HG03280 (cell line): ENCODE measurements at regions not wholly inside any gene's neighbourhood (a gene's known extent, or its start where the extent isn't known, plus 50 kb on each side); places are given as distances from the start of the nearest gene placed in this dataset.

ENCODE experiments used
- ATAC-seq: cut with Tn5 transposase; IDR thresholded peaks from one replicate; pipeline ENCODE4 v1.9.1; 2021; ENCODE audit warnings: mild to moderate bottlenecking, moderate library complexity; ENCODE audit not compliant: unreplicated experiment

- no peak for ATAC-seq
Measured at GRCh38 chr4:43242606-43243005, 350.1 kb downstream of the GRXCR1 start.

GRCh38 chr4:43243433-43244116, 351.1 kb downstream of the GRXCR1 start:
- no peak for ATAC-seq

- ATAC-seq = peak; percentile 98
Measured at GRCh38 chr4:43244688-43245382, 352.3 kb downstream of the GRXCR1 start.

- ATAC-seq = no peak
Measured at GRCh38 chr4:43251841-43252240, 359.3 kb downstream of the GRXCR1 start.

- no peak for ATAC-seq
Measured at GRCh38 chr4:43253541-43253940, 361.0 kb downstream of the GRXCR1 start.

- no peak for ATAC-seq
Measured at GRCh38 chr4:43264730-43265129, 372.2 kb downstream of the GRXCR1 start.

- ATAC-seq = no peak
Measured at GRCh38 chr4:43271946-43272345, 379.4 kb downstream of the GRXCR1 start.

- ATAC-seq = no peak
Measured at GRCh38 chr4:43274376-43274775, 381.9 kb downstream of the GRXCR1 start.

- ATAC-seq = no peak
Measured at GRCh38 chr4:43275779-43276178, 383.3 kb downstream of the GRXCR1 start.

- ATAC-seq = no peak
Measured at GRCh38 chr4:43276321-43276720, 383.8 kb downstream of the GRXCR1 start.

- no peak for ATAC-seq
Measured at GRCh38 chr4:43277003-43277402, 384.5 kb downstream of the GRXCR1 start.

GRCh38 chr4:43282534-43282933, 390.0 kb downstream of the GRXCR1 start:
- ATAC-seq = no peak

GRCh38 chr4:43286137-43286536, 393.6 kb downstream of the GRXCR1 start:
- ATAC-seq = no peak

GRCh38 chr4:43296946-43297528, 404.5 kb downstream of the GRXCR1 start:
- ATAC-seq = no peak

- no peak for ATAC-seq
Measured at GRCh38 chr4:43316813-43317212, 424.3 kb downstream of the GRXCR1 start.

GRCh38 chr4:43325220-43325967, 432.9 kb downstream of the GRXCR1 start:
- no peak for ATAC-seq

- no peak for ATAC-seq
Measured at GRCh38 chr4:43330288-43330687, 437.8 kb downstream of the GRXCR1 start.

GRCh38 chr4:43331226-43332051, 438.9 kb downstream of the GRXCR1 start:
- ATAC-seq = no peak

- ATAC-seq = no peak
Measured at GRCh38 chr4:43332052-43332425, 439.5 kb downstream of the GRXCR1 start.

GRCh38 chr4:43337707-43338106, 445.2 kb downstream of the GRXCR1 start:
- no peak for ATAC-seq

- no peak for ATAC-seq
Measured at GRCh38 chr4:43339435-43339834, 446.9 kb downstream of the GRXCR1 start.
